ENCODE measurements at regions not wholly inside any gene's neighbourhood (a gene's known extent, or its start where the extent isn't known, plus 50 kb on each side); places are given as distances from the start of the nearest gene placed in this dataset.

DNA sequence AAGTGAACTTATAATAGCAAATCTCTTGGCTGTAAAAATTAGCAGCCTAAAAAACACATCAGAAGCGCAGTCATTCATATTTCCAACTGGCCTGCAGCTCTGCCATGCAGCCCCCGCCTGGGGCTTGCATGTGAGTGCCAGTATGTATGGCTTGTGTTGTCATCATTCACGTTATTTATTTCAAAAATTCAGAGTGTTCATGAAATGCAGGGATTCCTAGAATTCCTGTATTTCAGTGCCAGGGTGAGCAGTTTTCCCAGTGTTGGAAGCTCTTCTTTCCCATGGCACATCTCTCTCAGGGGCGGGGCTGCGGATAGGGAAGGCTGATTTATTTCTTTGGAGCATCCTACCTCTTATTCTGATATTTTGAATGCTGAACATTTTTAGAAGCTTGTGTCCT lies 234.6 kb downstream of the FGF9 start:
- Histone ChIP-seq H3K4me3 (ENCODE audit: low read depth, low read length, poor library complexity, severe bottlenecking) (no peak overlapping the region), H3K4me1 (ENCODE audit: insufficient read depth, low read length, severe bottlenecking) (no peaks in the 10 kb centered on the region), H3K9ac (ENCODE audit: low read length) (no peak overlapping the region), H3K9me2 (ENCODE audit: low read depth, low read length) (no peaks in the 10 kb centered on the region), H3K27ac (ENCODE audit: low read depth, low read length, poor library complexity, severe bottlenecking) (no peak overlapping the region), H3K79me2 (ENCODE audit: insufficient read depth, low read length) (no peaks in the 10 kb centered on the region), H3K9me3 (ENCODE audit: low read length) (no peaks in the 10 kb centered on the region), H3F3A (ENCODE audit: insufficient read depth, low read length) (no peaks in the 10 kb centered on the region), H3K36me3 (ENCODE audit: insufficient read depth, low read length) (no peaks in the 10 kb centered on the region), H3K4me2 (ENCODE audit: low read length) (no peak overlapping the region), H3K27me3 (ENCODE audit: insufficient read depth, low read length) (0 out of 2 replicates have a peak, but pooled peaks cover 7% of the 10 kb centered on the region), H4K20me1 (ENCODE audit: insufficient read depth, low read length) (no peaks in the 10 kb centered on the region), H2AFZ (ENCODE audit: low read length) (no peak overlapping the region)
- TF ChIP-seq EZH2 (IDR thresholded peaks at IDR 0.05; ENCODE audit: borderline replicate concordance, low read length): no peak
- TF ChIP-seq, protein P1, sequence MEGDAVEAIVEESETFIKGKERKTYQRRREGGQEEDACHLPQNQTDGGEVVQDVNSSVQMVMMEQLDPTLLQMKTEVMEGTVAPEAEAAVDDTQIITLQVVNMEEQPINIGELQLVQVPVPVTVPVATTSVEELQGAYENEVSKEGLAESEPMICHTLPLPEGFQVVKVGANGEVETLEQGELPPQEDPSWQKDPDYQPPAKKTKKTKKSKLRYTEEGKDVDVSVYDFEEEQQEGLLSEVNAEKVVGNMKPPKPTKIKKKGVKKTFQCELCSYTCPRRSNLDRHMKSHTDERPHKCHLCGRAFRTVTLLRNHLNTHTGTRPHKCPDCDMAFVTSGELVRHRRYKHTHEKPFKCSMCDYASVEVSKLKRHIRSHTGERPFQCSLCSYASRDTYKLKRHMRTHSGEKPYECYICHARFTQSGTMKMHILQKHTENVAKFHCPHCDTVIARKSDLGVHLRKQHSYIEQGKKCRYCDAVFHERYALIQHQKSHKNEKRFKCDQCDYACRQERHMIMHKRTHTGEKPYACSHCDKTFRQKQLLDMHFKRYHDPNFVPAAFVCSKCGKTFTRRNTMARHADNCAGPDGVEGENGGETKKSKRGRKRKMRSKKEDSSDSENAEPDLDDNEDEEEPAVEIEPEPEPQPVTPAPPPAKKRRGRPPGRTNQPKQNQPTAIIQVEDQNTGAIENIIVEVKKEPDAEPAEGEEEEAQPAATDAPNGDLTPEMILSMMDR (IDR thresholded peaks at IDR 0.05; ENCODE audit: low read length): no peak

DNA sequence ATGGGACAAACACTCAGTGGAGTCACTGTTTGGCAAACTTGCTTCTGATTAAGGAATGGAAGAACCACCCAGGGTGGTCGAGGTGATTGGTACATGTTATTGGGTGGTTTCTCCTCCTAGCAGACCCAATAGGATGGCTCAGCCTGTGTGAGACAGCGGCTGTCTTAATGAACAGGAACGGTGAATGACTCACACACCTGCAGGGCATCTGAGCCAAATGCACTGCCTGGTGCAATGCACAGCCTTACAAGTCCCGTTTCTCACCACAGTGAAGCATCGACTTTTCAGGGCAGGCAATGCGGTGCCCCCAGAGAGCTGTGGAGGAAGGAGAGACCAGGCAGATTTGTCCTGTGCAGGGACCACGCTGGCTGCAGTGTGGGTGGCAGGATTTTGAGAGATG lies 238.5 kb downstream of the FGF9 start:
- Histone ChIP-seq H3K27ac (ENCODE audit: low read depth, low read length, poor library complexity, severe bottlenecking) (no peak overlapping the region), H4K20me1 (ENCODE audit: insufficient read depth, low read length) (no peaks in the 10 kb centered on the region), H3K4me3 (ENCODE audit: low read depth, low read length, poor library complexity, severe bottlenecking) (no peak overlapping the region), H3F3A (ENCODE audit: insufficient read depth, low read length) (no peaks in the 10 kb centered on the region), H3K4me1 (ENCODE audit: insufficient read depth, low read length, severe bottlenecking) (no peaks in the 10 kb centered on the region), H3K27me3 (ENCODE audit: insufficient read depth, low read length) (no peaks in the 10 kb centered on the region), H2AFZ (ENCODE audit: low read length) (no peak overlapping the region), H3K79me2 (ENCODE audit: insufficient read depth, low read length) (no peaks in the 10 kb centered on the region), H3K9me3 (ENCODE audit: low read length) (no peaks in the 10 kb centered on the region), H3K4me2 (ENCODE audit: low read length) (no peak overlapping the region), H3K36me3 (ENCODE audit: insufficient read depth, low read length) (no peaks in the 10 kb centered on the region), H3K9me2 (ENCODE audit: low read depth, low read length) (no peaks in the 10 kb centered on the region), H3K9ac (ENCODE audit: low read length) (no peak overlapping the region)
- TF ChIP-seq, protein P1 (IDR thresholded peaks at IDR 0.05; ENCODE audit: low read length): no peak
- TF ChIP-seq EZH2 (IDR thresholded peaks at IDR 0.05; ENCODE audit: borderline replicate concordance, low read length): no peak

DNA sequence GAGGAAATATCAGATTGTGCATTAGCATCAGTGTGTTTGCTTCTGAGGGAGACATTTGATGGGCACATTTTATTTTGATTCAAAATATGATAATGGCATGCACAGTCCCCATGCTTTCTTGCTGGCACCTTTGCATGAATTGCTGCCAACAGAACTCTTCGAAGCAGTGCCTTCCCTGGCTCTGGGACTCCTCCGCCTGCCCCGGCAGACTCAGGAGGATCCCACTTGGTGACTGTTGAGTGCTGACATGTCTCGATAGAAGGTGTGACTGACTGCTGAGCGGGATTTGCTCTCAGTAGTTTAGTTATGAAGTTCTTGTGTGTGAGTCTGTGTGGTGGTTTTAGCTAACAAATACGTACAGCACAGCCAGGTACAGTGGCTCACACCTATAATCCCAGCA lies 239.7 kb downstream of the FGF9 start:
- TF ChIP-seq, protein P1 (IDR thresholded peaks at IDR 0.05; ENCODE audit: low read length): no peak
- no peak for TF ChIP-seq EZH2 (IDR thresholded peaks at IDR 0.05; ENCODE audit: borderline replicate concordance, low read length)
- H4K20me1 ChIP-seq (ENCODE audit: insufficient read depth, low read length): no peaks in the 10 kb centered on the region

More for the DNA sequence above, 239.7 kb downstream of the FGF9 start:
- no peaks in the 10 kb centered on the region for H3K9me2 ChIP-seq (ENCODE audit: low read depth, low read length)
- H3K9me3 ChIP-seq (ENCODE audit: low read length): no peaks in the 10 kb centered on the region
- H3K79me2 ChIP-seq (ENCODE audit: insufficient read depth, low read length): no peaks in the 10 kb centered on the region
- H2AFZ ChIP-seq (ENCODE audit: low read length): no peak overlapping the region
- no peak overlapping the region for H3K9ac ChIP-seq (ENCODE audit: low read length)
- H3K27ac ChIP-seq (ENCODE audit: low read depth, low read length, poor library complexity, severe bottlenecking): no peak overlapping the region
- H3F3A ChIP-seq (ENCODE audit: insufficient read depth, low read length): no peaks in the 10 kb centered on the region
- no peaks in the 10 kb centered on the region for H3K36me3 ChIP-seq (ENCODE audit: insufficient read depth, low read length)
- no peaks in the 10 kb centered on the region for H3K4me1 ChIP-seq (ENCODE audit: insufficient read depth, low read length, severe bottlenecking)
- no peak overlapping the region for H3K4me2 ChIP-seq (ENCODE audit: low read length)
- no peaks in the 10 kb centered on the region for H3K27me3 ChIP-seq (ENCODE audit: insufficient read depth, low read length)
- no peak overlapping the region for H3K4me3 ChIP-seq (ENCODE audit: low read depth, low read length, poor library complexity, severe bottlenecking)
